GM21367 (cell line): ENCODE measurements at regions not wholly inside any gene's neighbourhood (a gene's known extent, or its start where the extent isn't known, plus 50 kb on each side); places are given as distances from the start of the nearest gene placed in this dataset.

Source experiments
- ATAC-seq: cut with Tn5 transposase; IDR thresholded peaks from one replicate; pipeline ENCODE4 v1.9.1; 2021; ENCODE audit not compliant: unreplicated experiment

- peak; percentile 60 for ATAC-seq
Observed at GRCh38 chr2:214674278-214674677, 135.2 kb downstream of the BARD1 start.

- ATAC-seq: no peak
Observed at GRCh38 chr2:214671319-214671885, 138.1 kb downstream of the BARD1 start.

- ATAC-seq: no peak
Observed at GRCh38 chr2:214652473-214652872, 157.0 kb downstream of the BARD1 start.

- ATAC-seq: no peak
Observed at GRCh38 chr2:214651451-214651850, 158.0 kb downstream of the BARD1 start.

- ATAC-seq: no peak
Observed at GRCh38 chr2:214649440-214650205, 159.9 kb downstream of the BARD1 start.

- no peak for ATAC-seq
Observed at GRCh38 chr2:214648520-214648919, 161.0 kb downstream of the BARD1 start.

- no peak for ATAC-seq
Observed at GRCh38 chr2:214631406-214631805, 178.1 kb downstream of the BARD1 start.

- no peak for ATAC-seq
Observed at GRCh38 chr2:214630402-214631045, 179.0 kb downstream of the BARD1 start.

- no peak for ATAC-seq
Observed at GRCh38 chr2:214629875-214630274, 179.6 kb downstream of the BARD1 start.
